OCI-LY3 (cell line): ENCODE measurements at regions not wholly inside any gene's neighbourhood (a gene's known extent, or its start where the extent isn't known, plus 50 kb on each side); places are given as distances from the start of the nearest gene placed in this dataset.

ENCODE experiments used
- CTCF ChIP-seq: fragments of 200-600, 300-600 bp; sonication (generic); IDR thresholded peaks from 2 replicates; pipeline ENCODE4 v1.5.1; 2014; ENCODE audit warnings: antibody characterized with exemption, low read length, low read depth
- EZH2phosphoT487 ChIP-seq: fragments of 200-600 bp; shearing (Covaris generic); IDR thresholded peaks from 2 replicates; pipeline ENCODE4 v1.6.1; 2018; ENCODE audit warnings: antibody characterized with exemption, mixed run types, low read depth

GRCh38 chr2:7835151-7835550 is 846.7 kb upstream of the ID2 start:
- no peak for TF ChIP-seq CTCF
- TF ChIP-seq EZH2phosphoT487: no peak
